ENCODE measurements at regions not wholly inside any gene's neighbourhood (a gene's known extent, or its start where the extent isn't known, plus 50 kb on each side); places are given as distances from the start of the nearest gene placed in this dataset.

GRCh38 chr2:180799141-180799540, 181.3 kb upstream of the UBE2E3 start:
- Histone ChIP-seq H3K4me1 (ENCODE audit: control insufficient read depth in 1 of 2, insufficient read depth in 1 of 2, low read depth in 1 of 2, low read length in 1 of 2) (no peaks in the 10 kb centered on the region), H3K36me3 (no peaks in the 10 kb centered on the region), H3K4me3 (ENCODE audit: low read depth in 1 of 2, low read length in 1 of 2) (no peak overlapping the region), H3K27ac (no peak overlapping the region), H3K9me3 (no peaks in the 10 kb centered on the region), H3K27me3 (no peaks in the 10 kb centered on the region)
- TF ChIP-seq CTCF (IDR thresholded peaks at IDR 0.05) = no peak

- no peak overlapping the region for H3K4me3 ChIP-seq (ENCODE audit: low read depth in 1 of 2, low read length in 1 of 2)
- no peaks in the 10 kb centered on the region for H3K4me1 ChIP-seq (ENCODE audit: control insufficient read depth in 1 of 2, insufficient read depth in 1 of 2, low read depth in 1 of 2, low read length in 1 of 2)
- no peak overlapping the region for H3K27ac ChIP-seq
- H3K9me3 ChIP-seq = no peaks in the 10 kb centered on the region
- no peak for TF ChIP-seq CTCF (IDR thresholded peaks at IDR 0.05)
- no peaks in the 10 kb centered on the region for H3K36me3 ChIP-seq
- no peaks in the 10 kb centered on the region for H3K27me3 ChIP-seq
Measured at GRCh38 chr2:180790891-180791290, 189.5 kb upstream of the UBE2E3 start.

- H3K9me3 ChIP-seq = no peaks in the 10 kb centered on the region
- H3K27me3 ChIP-seq = no peaks in the 10 kb centered on the region
- no peak overlapping the region for H3K27ac ChIP-seq
- H3K4me3 ChIP-seq (ENCODE audit: low read depth in 1 of 2, low read length in 1 of 2) = no peak overlapping the region
- no peak for TF ChIP-seq CTCF (IDR thresholded peaks at IDR 0.05)
- H3K36me3 ChIP-seq = no peaks in the 10 kb centered on the region
- H3K4me1 ChIP-seq (ENCODE audit: control insufficient read depth in 1 of 2, insufficient read depth in 1 of 2, low read depth in 1 of 2, low read length in 1 of 2) = no peaks in the 10 kb centered on the region
Measured at GRCh38 chr2:180787330-180787729, 193.1 kb upstream of the UBE2E3 start.

- Histone ChIP-seq H3K4me3 (ENCODE audit: low read depth in 1 of 2, low read length in 1 of 2) (no peak overlapping the region), H3K9me3 (no peaks in the 10 kb centered on the region), H3K27me3 (no peaks in the 10 kb centered on the region), H3K36me3 (no peaks in the 10 kb centered on the region), H3K27ac (no peak overlapping the region), H3K4me1 (ENCODE audit: control insufficient read depth in 1 of 2, insufficient read depth in 1 of 2, low read depth in 1 of 2, low read length in 1 of 2) (no peaks in the 10 kb centered on the region)
- no peak for TF ChIP-seq CTCF (IDR thresholded peaks at IDR 0.05)
Measured at GRCh38 chr2:180781276-180781675, 199.1 kb upstream of the UBE2E3 start.

GRCh38 chr2:180778291-180778690, 202.1 kb upstream of the UBE2E3 start:
- no peak for TF ChIP-seq CTCF (IDR thresholded peaks at IDR 0.05)
- Histone ChIP-seq H3K4me3 (ENCODE audit: low read depth in 1 of 2, low read length in 1 of 2) (no peak overlapping the region), H3K4me1 (ENCODE audit: control insufficient read depth in 1 of 2, insufficient read depth in 1 of 2, low read depth in 1 of 2, low read length in 1 of 2) (no peaks in the 10 kb centered on the region), H3K9me3 (no peaks in the 10 kb centered on the region), H3K27me3 (no peaks in the 10 kb centered on the region), H3K36me3 (no peaks in the 10 kb centered on the region), H3K27ac (no peak overlapping the region)

GRCh38 chr2:180776921-180777320, 203.5 kb upstream of the UBE2E3 start:
- TF ChIP-seq CTCF (IDR thresholded peaks at IDR 0.05) = no peak

More at GRCh38 chr2:180776921-180777320, 203.5 kb upstream of the UBE2E3 start:
- Histone ChIP-seq H3K4me1 (ENCODE audit: control insufficient read depth in 1 of 2, insufficient read depth in 1 of 2, low read depth in 1 of 2, low read length in 1 of 2) (no peaks in the 10 kb centered on the region), H3K27me3 (no peaks in the 10 kb centered on the region), H3K36me3 (no peaks in the 10 kb centered on the region), H3K9me3 (no peaks in the 10 kb centered on the region), H3K4me3 (ENCODE audit: low read depth in 1 of 2, low read length in 1 of 2) (no peak overlapping the region), H3K27ac (no peak overlapping the region)

Measured in neutrophil (primary cell).